Activated CD4-positive, alpha-beta T cell treated with anti-CD3 and anti-CD28 coated beads, Interleukin-2, amount 10 ng/mL, durations not matched to agents 7 days and 5 days (primary cell): ENCODE measurements at regions not wholly inside any gene's neighbourhood (a gene's known extent, or its start where the extent isn't known, plus 50 kb on each side); places are given as distances from the start of the nearest gene placed in this dataset.

ENCODE experiments used
- CTCF ChIA-PET: fragments of 350-600 bp; sonication (Branson Sonifier 250); formaldehyde crosslinking; loops from one replicate; lab custom pipeline; 2021; ENCODE audit warnings: antibody characterized with exemption; lab: Charles Lee
- POLR2A ChIA-PET: fragments of 350-600 bp; sonication (Branson Sonifier 250); formaldehyde crosslinking; loops from one replicate; lab custom pipeline; 2021; ENCODE audit warnings: antibody characterized with exemption; lab: Charles Lee
- DNase-seq: peaks from one replicate; pipeline ENCODE4 v3.0.0-alpha.2; 2020
- H3K27ac Mint-ChIP-seq: one replicate; pipeline ENCODE4 v1.8.0; 2021; ENCODE audit warnings: mild to moderate bottlenecking, moderate library complexity, mixed read lengths
- H3K27me3 Mint-ChIP-seq: one replicate; pipeline ENCODE4 v1.8.0; 2021; ENCODE audit warnings: mixed read lengths
- H3K36me3 Mint-ChIP-seq: one replicate; pipeline ENCODE4 v1.8.0; 2021; ENCODE audit warnings: low read depth, mixed read lengths
- H3K4me1 Mint-ChIP-seq: one replicate; pipeline ENCODE4 v1.8.0; 2021; ENCODE audit warnings: mixed read lengths
- H3K4me3 Mint-ChIP-seq: one replicate; pipeline ENCODE4 v1.8.0; 2021; ENCODE audit warnings: mild to moderate bottlenecking, moderate library complexity, mixed read lengths
- H3K9me3 Mint-ChIP-seq: one replicate; pipeline ENCODE4 v1.8.0; 2021; ENCODE audit warnings: mixed read lengths

DNA sequence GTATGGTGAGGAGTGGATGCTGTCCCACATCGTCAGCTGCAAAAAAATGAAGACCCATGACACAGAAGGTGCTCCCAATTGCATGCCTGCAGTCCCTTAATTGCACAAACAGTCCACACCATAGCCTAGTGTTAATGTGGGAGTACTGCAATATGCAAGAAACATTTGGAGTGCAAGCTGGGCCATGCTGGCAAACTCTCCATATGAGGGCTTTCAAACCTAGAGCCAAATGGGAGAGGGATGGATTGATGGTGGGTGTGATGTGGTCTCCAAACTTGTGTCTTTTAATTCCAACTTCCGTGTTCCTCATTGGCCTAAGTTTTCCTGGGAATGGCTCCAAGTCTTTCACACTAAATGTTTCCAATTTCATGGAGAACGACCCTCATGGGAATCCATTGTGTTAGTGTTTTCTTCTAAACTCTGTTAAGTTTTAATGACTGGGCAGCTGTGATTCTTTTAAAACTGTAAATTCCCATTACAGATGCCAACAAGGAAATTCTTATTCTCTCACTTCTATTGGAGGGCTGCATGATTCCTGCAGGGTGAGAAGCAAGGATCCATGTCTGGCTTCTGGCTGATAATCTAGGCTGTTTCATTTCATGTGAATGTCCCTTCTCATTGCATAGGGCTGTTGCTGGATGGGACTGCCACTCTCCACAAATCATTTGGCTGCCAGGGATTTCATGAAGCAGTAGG, 745.3 kb upstream of the TSPY4 start:
- ChIA-PET CTCF (no interaction called here), POLR2A (no interaction called here)
- no peaks in the 10 kb centered on the region for H3K36me3 Mint-ChIP-seq
- no peaks in the 10 kb centered on the region for H3K27me3 Mint-ChIP-seq
- H3K4me1 Mint-ChIP-seq = no peaks in the 10 kb centered on the region
- no peak overlapping the region for H3K27ac Mint-ChIP-seq
- H3K9me3 Mint-ChIP-seq = no peaks in the 10 kb centered on the region
- no peak overlapping the region for H3K4me3 Mint-ChIP-seq
- DNase-seq = no peak

- no peak for DNase-seq
- Mint-ChIP-seq H3K4me1 (no peaks in the 10 kb centered on the region), H3K4me3 (no peak overlapping the region), H3K27ac (no peak overlapping the region), H3K9me3 (no peaks in the 10 kb centered on the region), H3K27me3 (no peaks in the 10 kb centered on the region), H3K36me3 (no peaks in the 10 kb centered on the region)
- ChIA-PET CTCF (no interaction called here), POLR2A (no interaction called here)
Measured at GRCh38 chrY:8594657-8595056, 742.6 kb upstream of the TSPY4 start.

- no peaks in the 10 kb centered on the region for H3K4me1 Mint-ChIP-seq
- CTCF ChIA-PET = no interaction called here
- H3K36me3 Mint-ChIP-seq = no peaks in the 10 kb centered on the region
- H3K4me3 Mint-ChIP-seq = no peak overlapping the region
- H3K27me3 Mint-ChIP-seq = no peaks in the 10 kb centered on the region
- no peak overlapping the region for H3K27ac Mint-ChIP-seq
- POLR2A ChIA-PET = no interaction called here
- no peak for DNase-seq
- H3K9me3 Mint-ChIP-seq = no peaks in the 10 kb centered on the region
Measured at GRCh38 chrY:8599141-8599540, 738.1 kb upstream of the TSPY4 start.

DNA sequence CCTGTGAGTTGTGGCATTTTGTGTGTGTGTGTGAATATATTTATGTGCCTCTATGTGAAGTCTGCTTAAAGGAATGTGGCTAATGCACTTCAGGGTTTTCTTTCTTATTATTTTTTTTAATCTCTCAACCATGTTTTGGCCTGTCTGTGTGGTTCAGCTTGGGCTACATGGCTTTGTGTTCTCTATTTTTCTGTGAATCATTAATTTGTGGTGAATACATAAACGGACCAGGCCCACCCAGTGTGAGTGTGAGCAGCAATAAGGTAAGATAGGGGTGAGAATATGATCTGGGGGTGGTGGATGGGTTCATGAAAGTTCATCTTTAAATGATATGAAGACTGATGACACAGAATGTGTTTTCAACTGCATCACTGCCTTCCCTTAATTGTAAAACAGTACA, 726.6 kb upstream of the TSPY4 start:
- ChIA-PET CTCF (no interaction called here), POLR2A (no interaction called here)
- H3K27me3 Mint-ChIP-seq = no peaks in the 10 kb centered on the region
- H3K4me1 Mint-ChIP-seq = no peaks in the 10 kb centered on the region
- no peaks in the 10 kb centered on the region for H3K36me3 Mint-ChIP-seq
- H3K27ac Mint-ChIP-seq = no peak overlapping the region
- H3K4me3 Mint-ChIP-seq = no peak overlapping the region
- no peaks in the 10 kb centered on the region for H3K9me3 Mint-ChIP-seq
- DNase-seq = no peak

GRCh38 chrY:8611815-8612214, 725.4 kb upstream of the TSPY4 start:
- H3K4me1 Mint-ChIP-seq = no peaks in the 10 kb centered on the region
- no peak overlapping the region for H3K27ac Mint-ChIP-seq
- CTCF ChIA-PET = no interaction called here
- POLR2A ChIA-PET = no interaction called here
- no peaks in the 10 kb centered on the region for H3K27me3 Mint-ChIP-seq
- no peaks in the 10 kb centered on the region for H3K9me3 Mint-ChIP-seq
- H3K36me3 Mint-ChIP-seq = no peaks in the 10 kb centered on the region
- H3K4me3 Mint-ChIP-seq = no peak overlapping the region
- no peak for DNase-seq

- no peaks in the 10 kb centered on the region for H3K4me1 Mint-ChIP-seq
- H3K27me3 Mint-ChIP-seq = no peaks in the 10 kb centered on the region
- H3K4me3 Mint-ChIP-seq = no peak overlapping the region
- H3K9me3 Mint-ChIP-seq = no peaks in the 10 kb centered on the region
- POLR2A ChIA-PET = no interaction called here
- DNase-seq = no peak
- CTCF ChIA-PET = no interaction called here
- no peak overlapping the region for H3K27ac Mint-ChIP-seq
- no peaks in the 10 kb centered on the region for H3K36me3 Mint-ChIP-seq
Measured at GRCh38 chrY:8618302-8618701, 719.0 kb upstream of the TSPY4 start.

DNA sequence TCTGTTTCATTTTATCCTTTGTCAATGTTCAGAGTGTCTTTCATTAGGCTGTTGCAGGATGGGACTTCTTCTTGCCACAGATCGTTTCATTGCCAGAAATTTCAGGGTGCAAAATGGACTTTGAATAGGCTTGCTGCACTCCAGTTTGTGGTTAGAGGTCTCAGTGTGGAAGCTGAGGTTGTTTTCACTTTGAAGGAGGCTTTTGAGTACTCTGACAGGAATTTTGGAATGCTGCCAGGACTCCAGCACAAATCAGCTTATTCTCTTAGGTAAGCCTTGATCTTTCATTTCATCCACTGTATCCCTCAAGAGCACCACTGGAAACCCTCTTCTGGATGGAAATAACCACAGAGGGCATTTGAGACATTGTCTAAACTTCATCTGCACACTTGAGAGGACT, 715.1 kb upstream of the TSPY4 start:
- ChIA-PET POLR2A (no interaction called here), CTCF (no interaction called here)
- no peak overlapping the region for H3K27ac Mint-ChIP-seq
- no peak for DNase-seq
- H3K36me3 Mint-ChIP-seq = no peaks in the 10 kb centered on the region
- H3K4me3 Mint-ChIP-seq = no peak overlapping the region
- no peaks in the 10 kb centered on the region for H3K27me3 Mint-ChIP-seq
- no peaks in the 10 kb centered on the region for H3K4me1 Mint-ChIP-seq
- H3K9me3 Mint-ChIP-seq = no peaks in the 10 kb centered on the region

GRCh38 chrY:8622856-8623255, 714.4 kb upstream of the TSPY4 start:
- no peaks in the 10 kb centered on the region for H3K36me3 Mint-ChIP-seq

GRCh38 chrY:8629636-8630035, 707.6 kb upstream of the TSPY4 start:
- ChIA-PET CTCF (no interaction called here), POLR2A (no interaction called here)
- Mint-ChIP-seq H3K4me1 (no peaks in the 10 kb centered on the region), H3K36me3 (no peaks in the 10 kb centered on the region), H3K9me3 (no peaks in the 10 kb centered on the region), H3K4me3 (no peak overlapping the region), H3K27me3 (no peaks in the 10 kb centered on the region), H3K27ac (no peak overlapping the region)
- DNase-seq = no peak

More at GRCh38 chrY:8622856-8623255, 714.4 kb upstream of the TSPY4 start:
- Mint-ChIP-seq H3K27me3 (no peaks in the 10 kb centered on the region), H3K27ac (no peak overlapping the region), H3K9me3 (no peaks in the 10 kb centered on the region), H3K4me3 (no peak overlapping the region), H3K4me1 (no peaks in the 10 kb centered on the region)
- no peak for DNase-seq
- ChIA-PET POLR2A (no interaction called here), CTCF (no interaction called here)

DNA sequence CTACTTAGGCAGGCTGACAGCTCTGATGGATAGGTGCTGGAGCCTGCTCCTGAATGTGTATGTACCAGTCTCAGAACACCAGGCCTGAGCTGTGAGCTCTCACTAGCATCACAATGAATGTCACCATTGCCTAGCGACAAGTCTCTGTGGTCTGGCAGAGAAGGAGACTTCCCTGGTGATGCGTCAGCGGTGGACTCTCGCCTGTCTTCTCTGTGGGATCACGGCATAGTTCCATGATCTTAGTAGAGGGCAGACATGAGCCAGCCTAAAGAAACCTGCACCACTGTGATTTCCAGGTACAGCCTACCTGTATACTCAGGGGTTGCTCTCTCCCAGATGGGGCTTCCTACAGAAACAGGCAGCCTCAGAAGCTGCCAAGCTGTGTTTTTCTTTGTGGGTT, 699.2 kb upstream of the TSPY4 start:
- H3K4me3 Mint-ChIP-seq = no peak overlapping the region
- ChIA-PET POLR2A (no interaction called here), CTCF (no interaction called here)
- no peak for DNase-seq
- no peaks in the 10 kb centered on the region for H3K9me3 Mint-ChIP-seq
- H3K4me1 Mint-ChIP-seq = no peaks in the 10 kb centered on the region
- no peak overlapping the region for H3K27ac Mint-ChIP-seq
- no peaks in the 10 kb centered on the region for H3K36me3 Mint-ChIP-seq
- H3K27me3 Mint-ChIP-seq = no peaks in the 10 kb centered on the region

GRCh38 chrY:8644926-8645325, 692.3 kb upstream of the TSPY4 start:
- no peaks in the 10 kb centered on the region for H3K27me3 Mint-ChIP-seq
- H3K27ac Mint-ChIP-seq = no peak overlapping the region
- POLR2A ChIA-PET = no interaction called here
- DNase-seq = no peak
- CTCF ChIA-PET = no interaction called here
- H3K9me3 Mint-ChIP-seq = no peaks in the 10 kb centered on the region
- no peaks in the 10 kb centered on the region for H3K4me1 Mint-ChIP-seq
- no peak overlapping the region for H3K4me3 Mint-ChIP-seq
- no peaks in the 10 kb centered on the region for H3K36me3 Mint-ChIP-seq

- H3K4me3 Mint-ChIP-seq = no peak overlapping the region
- ChIA-PET POLR2A (no interaction called here), CTCF (no interaction called here)
- no peaks in the 10 kb centered on the region for H3K36me3 Mint-ChIP-seq
- no peaks in the 10 kb centered on the region for H3K9me3 Mint-ChIP-seq
- no peaks in the 10 kb centered on the region for H3K4me1 Mint-ChIP-seq
- DNase-seq = no peak
- no peaks in the 10 kb centered on the region for H3K27me3 Mint-ChIP-seq
- no peak overlapping the region for H3K27ac Mint-ChIP-seq
Measured at GRCh38 chrY:8652445-8652844, 684.8 kb upstream of the TSPY4 start.

GRCh38 chrY:8655017-8655416, 682.2 kb upstream of the TSPY4 start:
- no peak for DNase-seq
- H3K4me3 Mint-ChIP-seq = no peak overlapping the region
- H3K4me1 Mint-ChIP-seq = no peaks in the 10 kb centered on the region
- no peaks in the 10 kb centered on the region for H3K9me3 Mint-ChIP-seq
- CTCF ChIA-PET = no interaction called here
- POLR2A ChIA-PET = no interaction called here
- H3K27ac Mint-ChIP-seq = no peak overlapping the region
- H3K27me3 Mint-ChIP-seq = no peaks in the 10 kb centered on the region
- no peaks in the 10 kb centered on the region for H3K36me3 Mint-ChIP-seq

DNA sequence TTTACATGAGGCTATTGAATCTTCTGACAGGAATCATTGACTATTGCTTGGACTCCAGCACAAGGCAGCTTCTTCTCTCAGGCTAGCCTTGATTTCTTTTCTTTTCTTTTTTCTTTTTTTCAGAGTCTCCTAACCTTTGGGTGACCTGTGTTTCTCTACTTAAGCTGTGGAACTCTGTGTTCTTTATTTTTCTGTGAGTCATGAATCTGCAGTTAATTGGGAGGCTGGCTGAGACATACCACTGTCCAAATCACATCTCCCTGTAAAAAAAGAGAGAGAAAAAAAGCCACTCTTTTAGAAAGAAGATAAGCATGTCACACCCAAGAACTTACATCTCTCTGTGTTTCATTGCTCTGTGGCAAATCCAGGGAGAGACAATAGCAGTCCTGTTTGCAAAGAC, 681.2 kb upstream of the TSPY4 start:
- no peak overlapping the region for H3K27ac Mint-ChIP-seq
- H3K27me3 Mint-ChIP-seq = no peaks in the 10 kb centered on the region
- no peaks in the 10 kb centered on the region for H3K4me1 Mint-ChIP-seq
- CTCF ChIA-PET = no interaction called here
- no peaks in the 10 kb centered on the region for H3K9me3 Mint-ChIP-seq
- H3K4me3 Mint-ChIP-seq = no peak overlapping the region
- no peaks in the 10 kb centered on the region for H3K36me3 Mint-ChIP-seq
- POLR2A ChIA-PET = no interaction called here
- DNase-seq = no peak
